NT2/D1 (cell line): ENCODE measurements at regions not wholly inside any gene's neighbourhood (a gene's known extent, or its start where the extent isn't known, plus 50 kb on each side); places are given as distances from the start of the nearest gene placed in this dataset.

ENCODE experiments used
- DNase-seq: peaks from one replicate; pipeline ENCODE4 v3.0.0-alpha.2; 2011; ENCODE audit warnings: low read depth, low spot score
- H3K27me3 ChIP-seq: 2 replicates; pipeline ENCODE4 v1.6.0; 2011; ENCODE audit warnings: mild to moderate bottlenecking; ENCODE audit not compliant: insufficient read length, insufficient read depth
- H3K36me3 ChIP-seq: 2 replicates; pipeline ENCODE4 v1.6.1; 2011; ENCODE audit warnings: mild to moderate bottlenecking, low read length, mixed read lengths; ENCODE audit not compliant: insufficient read depth, insufficient read length
- H3K4me1 ChIP-seq: 2 replicates; pipeline ENCODE4 v1.5.1; 2011; ENCODE audit not compliant: insufficient read depth, insufficient read length
- H3K4me3 ChIP-seq: 2 replicates; pipeline ENCODE4 v1.5.1; 2011; ENCODE audit warnings: low read depth; ENCODE audit not compliant: insufficient read length
- H3K9ac ChIP-seq: 2 replicates; pipeline ENCODE4 v1.6.0; 2011; ENCODE audit warnings: low read depth; ENCODE audit not compliant: insufficient read length
- H3K9me3 ChIP-seq: 2 replicates; pipeline ENCODE4 v1.5.1; 2011; ENCODE audit warnings: mild to moderate bottlenecking, low read length; ENCODE audit not compliant: insufficient read depth
- SUZ12 ChIP-seq: IDR thresholded peaks from 2 replicates; pipeline ENCODE4 v1.6.1; 2011; ENCODE audit not compliant: insufficient read length, insufficient read depth; ENCODE audit errors: extremely low read depth
- YY1 ChIP-seq: IDR thresholded peaks from 2 replicates; pipeline ENCODE4 v1.6.1; 2011; ENCODE audit not compliant: insufficient read length, insufficient read depth
- ZNF274 ChIP-seq: IDR thresholded peaks from 2 replicates; pipeline ENCODE4 v1.6.1; 2011; ENCODE audit warnings: mild to moderate bottlenecking, low read depth, low read length

DNA sequence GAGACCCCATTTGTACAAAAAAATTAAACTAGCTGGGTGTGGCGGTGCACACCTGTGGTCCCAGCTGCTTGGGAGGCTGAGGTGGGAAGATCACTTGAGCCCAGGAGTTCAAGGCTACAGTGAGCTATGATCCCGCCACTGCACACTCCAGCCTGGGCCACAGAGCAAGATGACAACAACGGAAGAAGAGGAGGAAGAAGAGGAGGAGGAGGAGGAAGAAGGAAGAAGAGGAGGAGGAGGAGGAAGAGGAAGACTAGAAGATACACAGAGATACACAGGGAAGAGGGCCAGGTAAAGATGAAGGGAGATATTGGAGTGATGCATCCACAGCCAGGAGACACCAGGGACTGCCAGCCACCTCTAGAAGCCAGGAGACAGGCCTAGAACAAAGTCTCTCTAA, 75.7 kb upstream of the PTER start:
- no peak for TF ChIP-seq ZNF274
- no peak for TF ChIP-seq SUZ12
- TF ChIP-seq YY1: no peak
- Histone ChIP-seq H3K9ac (no peak overlapping the region), H3K27me3 (no peaks in the 10 kb centered on the region), H3K4me3 (no peak overlapping the region), H3K9me3 (peaks cover 12% of the 10 kb centered on the region; the same call in 1 of the 2 replicates), H3K36me3 (no peaks in the 10 kb centered on the region), H3K4me1 (no peaks in the 10 kb centered on the region)
- DNase-seq: no peak

DNA sequence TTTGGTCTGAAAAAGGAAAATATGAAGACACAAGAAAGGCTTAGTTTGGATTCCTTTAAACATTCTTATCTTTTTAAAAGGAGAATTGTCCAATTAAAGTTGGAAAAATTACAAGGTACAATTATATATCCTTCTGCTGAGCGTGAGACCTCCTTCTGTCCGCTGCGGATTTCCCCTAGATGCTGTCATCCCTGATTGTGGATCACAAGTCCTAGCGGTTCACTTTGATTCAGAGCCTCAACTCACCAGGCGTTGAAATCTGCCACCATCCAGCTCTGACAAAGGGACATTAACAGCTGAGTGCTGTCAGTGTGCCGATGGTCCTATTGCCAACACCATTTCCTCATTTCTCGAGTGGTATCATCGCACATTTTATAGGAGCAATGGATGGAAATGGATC, 73.1 kb upstream of the PTER start:
- Histone ChIP-seq H3K9ac (no peak overlapping the region), H3K27me3 (no peaks in the 10 kb centered on the region), H3K36me3 (no peaks in the 10 kb centered on the region), H3K4me1 (no peaks in the 10 kb centered on the region), H3K9me3 (peaks cover 18% of the 10 kb centered on the region; the same call in 1 of the 2 replicates), H3K4me3 (no peak overlapping the region)
- no peak for DNase-seq
- TF ChIP-seq SUZ12: no peak
- TF ChIP-seq YY1: no peak
- TF ChIP-seq ZNF274: no peak

DNA sequence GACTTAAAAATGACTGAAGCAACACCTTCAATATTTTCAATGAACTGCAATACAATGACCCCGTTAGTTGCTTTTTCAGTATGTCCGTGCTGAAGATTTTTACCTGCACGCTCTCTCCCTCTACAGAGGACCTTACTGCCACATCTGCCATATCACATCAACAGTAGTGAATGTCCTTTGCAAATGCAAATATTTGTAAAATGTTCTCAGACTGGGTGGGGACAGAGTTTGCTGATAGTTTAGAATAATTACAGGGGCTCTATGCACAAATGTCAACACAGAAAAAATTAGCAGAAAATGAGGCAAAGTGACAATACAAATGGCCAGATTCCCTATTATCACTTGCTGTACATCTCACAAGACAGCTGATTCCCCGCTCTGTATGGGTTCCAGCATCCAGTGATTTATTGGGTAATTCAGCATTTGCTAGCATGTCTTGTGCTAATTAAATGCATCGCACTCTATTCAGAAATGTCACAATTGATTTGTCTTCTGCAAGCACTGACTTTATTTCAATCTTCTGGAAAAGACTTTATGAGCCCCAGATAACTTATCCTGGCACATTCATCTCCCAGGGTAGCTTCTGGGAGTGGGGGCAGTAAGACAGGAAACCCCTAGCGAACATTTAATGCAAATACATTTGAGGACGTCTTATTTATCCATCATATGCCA, 69.1 kb upstream of the PTER start:
- Histone ChIP-seq H3K36me3 (no peaks in the 10 kb centered on the region), H3K4me1 (no peaks in the 10 kb centered on the region), H3K4me3 (no peak overlapping the region), H3K27me3 (no peaks in the 10 kb centered on the region), H3K9me3 (peaks cover 11% of the 10 kb centered on the region; the same call in 1 of the 2 replicates), H3K9ac (no peak overlapping the region)
- DNase-seq: no peak
- TF ChIP-seq SUZ12 (no peak), ZNF274 (no peak), YY1 (no peak)

DNA sequence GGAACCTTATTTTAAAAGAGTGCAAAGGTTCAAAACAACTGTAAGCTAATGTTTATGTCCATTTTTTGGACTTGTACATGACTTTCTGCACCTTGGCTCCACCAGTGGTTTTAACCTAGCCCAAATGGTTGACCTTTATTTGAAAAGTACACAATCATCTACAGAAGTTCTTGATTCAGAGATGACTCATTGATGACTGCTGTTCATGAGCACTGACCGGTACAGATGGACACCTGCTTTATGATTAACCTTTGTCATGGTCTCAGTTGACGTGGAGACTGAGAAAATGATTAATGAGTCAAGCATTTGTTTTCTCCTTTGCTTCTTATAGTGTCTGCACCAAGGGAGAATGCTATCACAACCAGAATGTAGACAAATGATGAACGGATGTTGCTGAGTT, 55.7 kb upstream of the PTER start:
- no peak for DNase-seq
- H3K27me3 ChIP-seq: no peaks in the 10 kb centered on the region
- no peak for TF ChIP-seq SUZ12
- no peak for TF ChIP-seq YY1
- no peak for TF ChIP-seq ZNF274
- H3K9me3 ChIP-seq: no peaks in the 10 kb centered on the region
- no peaks in the 10 kb centered on the region for H3K4me1 ChIP-seq
- no peak overlapping the region for H3K4me3 ChIP-seq
- H3K9ac ChIP-seq: no peak overlapping the region
- H3K36me3 ChIP-seq: no peaks in the 10 kb centered on the region

DNA sequence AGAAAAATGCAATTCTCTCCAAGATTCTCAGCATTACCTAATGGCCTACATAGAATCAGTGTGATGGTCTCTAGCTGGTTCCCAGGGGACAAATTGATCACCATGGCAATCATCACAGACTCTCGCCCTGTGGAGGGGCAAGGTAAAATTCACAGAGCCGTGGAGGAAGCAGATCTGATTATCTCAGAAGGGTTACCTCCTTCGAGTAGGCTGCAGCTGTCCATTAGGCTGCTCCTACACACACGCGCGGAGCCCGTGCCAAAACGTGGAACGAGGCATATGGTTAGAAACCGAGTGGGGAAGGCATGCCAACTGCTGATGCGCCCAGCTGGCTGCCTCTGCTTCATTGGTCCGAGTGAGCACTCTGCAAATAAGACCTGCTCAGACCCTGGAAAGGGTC, 52.8 kb upstream of the PTER start:
- no peaks in the 10 kb centered on the region for H3K36me3 ChIP-seq
- H3K27me3 ChIP-seq: no peaks in the 10 kb centered on the region
- TF ChIP-seq YY1 (no peak), ZNF274 (no peak), SUZ12 (no peak)
- no peak for DNase-seq
- H3K4me3 ChIP-seq: no peak overlapping the region
- no peaks in the 10 kb centered on the region for H3K9me3 ChIP-seq
- H3K4me1 ChIP-seq: no peaks in the 10 kb centered on the region
- H3K9ac ChIP-seq: no peak overlapping the region

DNA sequence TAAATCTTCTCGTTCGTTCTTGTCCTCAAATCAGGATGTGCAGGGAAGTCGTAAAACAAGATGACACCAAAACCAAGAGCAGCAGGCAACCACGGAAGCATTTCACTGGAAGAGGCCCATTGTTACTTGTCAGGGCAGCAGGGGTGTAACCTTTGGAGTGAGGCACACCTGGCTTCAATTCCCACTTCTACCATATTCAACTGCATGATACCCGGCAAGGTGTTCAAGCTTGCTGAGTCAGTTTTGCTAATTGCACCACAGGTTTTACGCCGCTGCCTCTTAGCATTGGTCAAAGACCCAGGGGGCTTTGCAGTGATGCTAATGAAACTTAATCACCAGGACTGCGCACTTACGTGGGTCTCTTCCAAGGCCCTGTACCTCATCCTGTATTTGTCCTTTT, 50.0 kb upstream of the PTER start:
- Histone ChIP-seq H3K9ac (no peak overlapping the region), H3K4me3 (no peak overlapping the region), H3K4me1 (no peaks in the 10 kb centered on the region), H3K9me3 (no peaks in the 10 kb centered on the region), H3K36me3 (no peaks in the 10 kb centered on the region), H3K27me3 (no peaks in the 10 kb centered on the region)
- DNase-seq: no peak
- TF ChIP-seq ZNF274: no peak
- TF ChIP-seq YY1: no peak
- TF ChIP-seq SUZ12: no peak
